ENCODE measurements at regions not wholly inside any gene's neighbourhood (a gene's known extent, or its start where the extent isn't known, plus 50 kb on each side); places are given as distances from the start of the nearest gene placed in this dataset.

DNA sequence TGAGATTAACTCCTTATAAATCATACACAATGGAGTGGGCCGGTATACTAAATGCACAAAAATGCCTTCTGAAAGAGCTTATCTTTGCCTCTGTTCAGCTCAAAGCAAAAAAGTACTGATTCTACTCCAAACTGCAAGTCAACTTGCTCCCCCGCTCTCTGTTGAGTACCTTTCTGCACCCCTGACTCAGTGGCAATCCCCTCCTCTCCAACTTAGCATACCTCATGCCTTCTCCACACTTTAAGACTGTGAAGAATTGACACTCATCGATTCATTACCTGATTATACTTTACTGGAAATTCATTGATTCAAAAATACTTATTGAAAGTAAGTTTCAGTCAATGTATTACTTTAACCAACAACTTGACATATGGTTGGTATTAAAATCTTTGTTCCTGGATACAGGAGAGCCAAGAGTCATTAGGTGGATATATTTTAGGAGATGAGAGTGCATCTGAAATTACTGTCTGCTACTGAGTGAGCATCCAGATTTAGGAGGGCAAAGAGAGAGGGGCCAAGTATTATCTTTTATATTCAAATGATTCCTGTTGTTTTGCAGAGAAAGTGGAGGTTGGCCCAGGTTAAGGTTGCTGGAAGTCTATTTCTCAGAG is 187.7 kb downstream of the ICOS start:
- intact Hi-C loops (cut with DNase I), result no loop called here
- ATAC-seq (no peak), DNase-seq (no peak)
- 92 to 96% methylated on average over 3 of the region's 3 CpGs for WGBS, 2 donors
- Histone ChIP-seq H3K36me3 (no peaks in the 10 kb centered on the region), H3K4me3 (no peak overlapping the region), H3K27ac (no peak overlapping the region), H3K4me1 (peaks cover 0 to 5% (median under 1%) of the 10 kb centered on the region in 9 donors), H3K27me3 (no peaks in the 10 kb centered on the region), H3K9me3 (no peaks in the 10 kb centered on the region)
- TF ChIP-seq, protein P1, sequence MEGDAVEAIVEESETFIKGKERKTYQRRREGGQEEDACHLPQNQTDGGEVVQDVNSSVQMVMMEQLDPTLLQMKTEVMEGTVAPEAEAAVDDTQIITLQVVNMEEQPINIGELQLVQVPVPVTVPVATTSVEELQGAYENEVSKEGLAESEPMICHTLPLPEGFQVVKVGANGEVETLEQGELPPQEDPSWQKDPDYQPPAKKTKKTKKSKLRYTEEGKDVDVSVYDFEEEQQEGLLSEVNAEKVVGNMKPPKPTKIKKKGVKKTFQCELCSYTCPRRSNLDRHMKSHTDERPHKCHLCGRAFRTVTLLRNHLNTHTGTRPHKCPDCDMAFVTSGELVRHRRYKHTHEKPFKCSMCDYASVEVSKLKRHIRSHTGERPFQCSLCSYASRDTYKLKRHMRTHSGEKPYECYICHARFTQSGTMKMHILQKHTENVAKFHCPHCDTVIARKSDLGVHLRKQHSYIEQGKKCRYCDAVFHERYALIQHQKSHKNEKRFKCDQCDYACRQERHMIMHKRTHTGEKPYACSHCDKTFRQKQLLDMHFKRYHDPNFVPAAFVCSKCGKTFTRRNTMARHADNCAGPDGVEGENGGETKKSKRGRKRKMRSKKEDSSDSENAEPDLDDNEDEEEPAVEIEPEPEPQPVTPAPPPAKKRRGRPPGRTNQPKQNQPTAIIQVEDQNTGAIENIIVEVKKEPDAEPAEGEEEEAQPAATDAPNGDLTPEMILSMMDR (IDR thresholded peaks at IDR 0.05), result no peak

DNA sequence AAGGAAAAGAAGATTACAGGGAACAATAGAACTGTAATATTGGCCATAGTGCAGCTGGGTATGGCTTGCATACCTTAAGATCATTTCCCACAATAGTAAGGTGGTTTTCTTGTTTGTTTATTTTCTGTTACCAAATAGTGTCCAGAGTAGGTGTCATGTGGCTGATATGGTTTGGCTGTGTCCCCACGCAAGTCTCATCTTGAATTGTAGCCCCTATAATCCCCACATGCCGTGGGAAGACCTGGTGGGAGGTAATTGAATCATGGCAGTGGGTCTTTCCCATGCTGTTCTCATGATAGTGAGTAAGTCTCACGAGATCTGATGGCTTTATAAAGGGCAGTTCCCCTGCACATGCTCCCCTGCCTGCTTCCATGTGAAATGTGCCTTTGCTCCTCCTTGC is 190.1 kb downstream of the ICOS start:
- Histone ChIP-seq H3K4me1 (peaks cover 0 to 19% (median 3%) of the 10 kb centered on the region in 9 donors), H3K4me3 (no peak overlapping the region), H3K27me3 (no peaks in the 10 kb centered on the region), H3K36me3 (no peaks in the 10 kb centered on the region), H3K9me3 (no peaks in the 10 kb centered on the region), H3K27ac (no peak overlapping the region)
- TF ChIP-seq, protein P1 (IDR thresholded peaks at IDR 0.05), result no peak
- no peak for ATAC-seq
- intact Hi-C loops (cut with DNase I), result no loop called here
- no peak for DNase-seq
- WGBS, 2 donors, result 90 to 98% methylated on average over 3 of the region's 3 CpGs

DNA sequence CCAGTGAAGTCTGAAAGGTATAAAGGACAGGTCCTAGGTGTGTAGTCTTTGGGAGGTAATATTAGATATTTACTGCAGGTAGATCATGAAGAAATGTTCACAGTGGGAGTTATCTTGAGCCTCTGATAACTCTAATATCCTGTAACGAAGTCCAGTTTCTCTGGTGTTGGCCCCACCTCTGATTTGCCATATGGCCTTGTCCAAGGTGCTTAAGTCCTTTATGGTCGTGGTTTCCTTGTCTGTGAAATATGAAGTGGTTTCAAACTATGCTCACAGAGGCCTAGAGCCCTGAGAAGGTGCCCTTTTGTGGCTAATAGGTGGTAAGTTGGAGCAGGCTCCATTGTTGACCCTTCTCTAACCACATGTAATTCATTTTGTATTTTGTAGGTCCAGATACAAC is 190.7 kb downstream of the ICOS start:
- Histone ChIP-seq H3K9me3 (no peaks in the 10 kb centered on the region), H3K4me3 (no peak overlapping the region), H3K36me3 (no peaks in the 10 kb centered on the region), H3K4me1 (peaks cover 0 to 19% (median 3%) of the 10 kb centered on the region in 9 donors), H3K27ac (no peak overlapping the region), H3K27me3 (no peaks in the 10 kb centered on the region)
- WGBS, 2 donors, result 42 to 52% methylated on average over 2 of the region's 2 CpGs
- ATAC-seq, result no peak
- TF ChIP-seq, protein P1 (IDR thresholded peaks at IDR 0.05), result no peak
- intact Hi-C loops (cut with DNase I), result no loop called here
- DNase-seq, result no peak

DNA sequence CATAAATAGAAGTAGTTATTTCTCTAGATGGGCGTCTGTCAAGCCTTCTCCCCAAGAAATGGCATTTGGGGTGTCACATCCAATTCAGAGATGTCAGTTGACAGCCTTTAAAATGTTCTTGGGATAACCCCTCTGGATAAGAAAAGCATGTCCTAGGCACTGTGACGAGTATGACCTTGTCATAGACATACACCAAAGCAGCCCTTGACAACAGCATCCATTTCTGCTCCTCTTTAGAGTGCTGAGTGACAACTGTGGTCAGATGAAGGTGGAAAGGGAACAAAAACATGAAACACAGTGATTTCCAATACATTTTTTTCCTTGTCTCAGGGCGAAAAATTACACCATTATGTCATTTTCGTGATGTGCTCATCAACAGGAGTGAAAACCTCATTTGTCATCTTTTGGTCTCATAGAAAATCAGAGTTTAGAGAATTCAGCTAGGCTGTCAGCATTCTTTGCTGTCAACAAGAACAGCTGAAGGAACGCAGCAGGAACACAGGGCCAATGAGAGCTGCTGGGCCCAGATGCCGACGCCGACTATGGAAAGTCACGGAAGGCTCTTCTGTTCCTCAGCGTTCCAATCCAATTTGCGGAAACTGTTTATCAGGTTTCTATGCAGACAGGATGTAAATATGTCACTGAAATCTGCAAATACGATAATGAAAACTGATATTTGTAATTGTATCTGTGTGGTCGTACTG is 193.2 kb downstream of the ICOS start:
- DNase-seq (peak; percentile 43 to 44), ATAC-seq (peak in 7 of 8 donors; percentile 85 to 92 (median 89))
- intact Hi-C loops (cut with DNase I), result no loop called here
- H3K4me1 ChIP-seq, result peaks cover 0 to 30% (median 3%) of the 10 kb centered on the region in 9 donors
- H3K27me3 ChIP-seq, result no peaks in the 10 kb centered on the region
- no peak overlapping the region for H3K4me3 ChIP-seq
- peak overlapping the region in 3 of 10 donors; percentile 15 to 39 (median 28) for H3K27ac ChIP-seq
- TF ChIP-seq, protein P1 (IDR thresholded peaks at IDR 0.05), result no peak
- WGBS, 2 donors, result 32 to 39% methylated on average over 13 of the region's 13 CpGs
- H3K9me3 ChIP-seq, result no peaks in the 10 kb centered on the region
- no peaks in the 10 kb centered on the region for H3K36me3 ChIP-seq

All from heart right ventricle (tissue), 16 donors.